Activated CD8-positive, alpha-beta memory T cell treated with anti-CD3 and anti-CD28 coated beads for 48 hours (primary cell): ENCODE measurements at regions not wholly inside any gene's neighbourhood (a gene's known extent, or its start where the extent isn't known, plus 50 kb on each side); places are given as distances from the start of the nearest gene placed in this dataset.

Experiments
- DNase-seq, 3 experiments: peaks; one replicate each; pipeline ENCODE4 v3.0.0-alpha.2; 2020; ENCODE audit warnings: low read depth in 2 of 3, low spot score in 2 of 3

DNA sequence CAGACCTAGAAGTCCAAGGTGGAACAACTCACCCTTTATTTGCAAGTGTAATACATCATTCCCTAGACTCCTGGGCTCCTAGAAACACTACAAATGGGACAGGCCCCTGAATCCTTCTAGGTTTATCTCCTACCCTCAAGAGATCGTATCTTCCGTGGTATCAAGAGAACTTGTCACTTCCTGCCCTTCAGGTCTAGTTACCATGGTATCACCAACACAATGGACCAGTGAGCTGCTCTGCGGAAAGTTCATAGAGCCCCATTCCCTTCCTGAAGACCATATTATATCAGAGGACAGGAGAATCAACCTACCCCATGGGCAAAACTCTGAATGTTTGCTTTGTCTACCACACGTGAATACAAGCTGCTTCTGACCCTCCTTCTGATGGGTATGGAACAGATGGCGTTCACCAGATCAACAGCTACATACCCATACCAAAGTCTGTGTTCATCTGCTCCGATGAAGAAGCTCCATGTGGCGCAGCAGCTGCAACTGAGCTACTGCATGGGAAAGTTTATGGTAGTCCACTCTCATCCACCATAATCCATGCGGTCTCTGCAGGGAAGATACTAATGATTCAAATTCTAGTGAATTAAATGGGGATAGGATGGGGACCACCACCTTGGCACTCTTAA lies 84.6 kb upstream of the KLF13 start:
- DNase-seq, result no peak

- no peak for DNase-seq
Observed at GRCh38 chr15:31243895-31244294, 82.7 kb upstream of the KLF13 start.

DNA sequence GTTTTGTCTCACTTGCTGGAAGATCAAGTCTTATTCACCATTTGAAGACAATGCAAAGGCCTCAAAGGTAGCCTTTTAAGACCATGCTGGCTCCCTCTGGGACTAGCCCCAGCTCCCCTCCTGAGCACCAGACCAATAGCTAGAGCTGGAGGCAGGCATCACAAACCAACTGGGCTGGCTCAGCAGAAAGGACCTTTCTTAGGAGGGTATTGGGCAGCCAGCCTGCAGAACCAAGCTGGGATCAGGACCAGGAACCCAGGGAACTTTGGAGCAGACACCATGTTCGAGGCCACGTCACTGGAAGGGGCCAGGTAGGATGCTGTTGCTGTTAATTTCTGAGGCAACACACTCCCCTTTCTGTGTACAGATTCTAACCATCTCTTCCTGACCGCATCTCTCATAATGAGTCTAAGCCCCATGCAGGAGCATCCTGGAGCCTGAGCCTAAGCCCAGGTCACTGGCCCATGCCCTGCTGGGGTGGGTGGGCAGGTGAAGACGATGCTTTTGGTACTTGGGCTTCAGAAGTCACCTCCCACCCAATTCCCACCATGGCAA lies 81.4 kb upstream of the KLF13 start:
- DNase-seq, result no peak

- no peak for DNase-seq
Observed at GRCh38 chr15:31245756-31246155, 80.9 kb upstream of the KLF13 start.

- DNase-seq, result no peak
Observed at GRCh38 chr15:31247404-31247803, 79.2 kb upstream of the KLF13 start.

- DNase-seq, result no peak
Observed at GRCh38 chr15:31248263-31248662, 78.4 kb upstream of the KLF13 start.

- DNase-seq, result no peak
Observed at GRCh38 chr15:31248951-31249350, 77.7 kb upstream of the KLF13 start.

DNA sequence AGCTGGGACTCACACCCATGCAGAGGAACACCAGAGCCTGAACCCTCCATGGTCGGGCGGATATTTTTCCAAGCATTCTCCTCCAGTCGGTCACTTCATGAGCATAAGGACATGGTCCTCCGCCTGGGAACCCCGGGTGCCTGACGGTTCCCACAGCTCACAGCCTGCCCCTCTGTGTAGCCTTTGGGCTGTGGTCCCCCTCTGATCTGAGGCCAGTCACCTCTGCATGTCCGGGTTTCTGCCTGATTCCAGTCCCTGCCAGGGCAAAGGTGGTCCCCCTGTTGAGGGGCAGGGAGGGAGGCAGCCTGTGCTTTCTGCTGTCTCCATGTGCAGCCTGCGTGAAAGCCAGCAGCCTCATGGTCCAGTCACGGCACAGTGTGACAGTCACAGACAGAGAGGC lies 76.6 kb upstream of the KLF13 start:
- DNase-seq, result no peak

DNA sequence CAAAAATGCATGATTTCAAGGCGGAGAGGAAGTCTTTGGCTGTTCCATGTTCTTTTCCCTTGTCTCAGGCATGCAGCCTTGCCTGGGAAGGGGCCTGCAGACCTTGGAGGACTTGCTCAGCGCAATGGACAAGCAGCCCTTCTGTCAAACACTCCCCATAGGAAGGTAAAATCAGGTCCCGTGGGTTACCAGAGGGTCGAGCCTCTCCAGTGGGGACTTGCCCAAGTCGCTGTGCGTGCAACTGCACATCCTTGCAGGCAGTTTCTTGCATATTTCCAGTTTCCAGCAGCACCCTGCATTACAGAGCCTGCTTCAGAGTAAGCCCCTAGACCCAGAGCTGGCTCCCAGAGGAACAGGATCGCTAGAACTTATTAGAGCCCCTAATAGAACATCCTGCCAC lies 75.5 kb upstream of the KLF13 start:
- DNase-seq, result no peak

GRCh38 chr15:31252171-31252785 lies 74.4 kb upstream of the KLF13 start:
- no peak for DNase-seq

GRCh38 chr15:31254431-31255175 lies 72.0 kb upstream of the KLF13 start:
- no peak for DNase-seq

DNA sequence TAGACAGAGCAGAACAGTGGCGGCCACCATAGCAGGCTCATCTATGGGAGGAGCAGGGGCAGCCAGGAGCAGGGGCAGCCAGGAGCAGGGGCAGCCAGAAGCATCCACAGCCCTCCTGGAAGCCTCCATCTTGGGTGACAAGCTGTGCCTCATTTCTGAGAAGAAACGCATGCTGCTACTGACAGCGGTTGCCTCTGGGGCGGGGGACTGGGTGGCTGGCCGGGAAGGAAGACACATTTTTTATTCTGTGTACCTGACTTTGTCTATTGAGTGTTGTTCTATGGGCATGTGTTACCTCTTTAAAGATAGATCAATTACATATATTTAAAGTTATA lies 71.5 kb upstream of the KLF13 start:
- no peak for DNase-seq

DNA sequence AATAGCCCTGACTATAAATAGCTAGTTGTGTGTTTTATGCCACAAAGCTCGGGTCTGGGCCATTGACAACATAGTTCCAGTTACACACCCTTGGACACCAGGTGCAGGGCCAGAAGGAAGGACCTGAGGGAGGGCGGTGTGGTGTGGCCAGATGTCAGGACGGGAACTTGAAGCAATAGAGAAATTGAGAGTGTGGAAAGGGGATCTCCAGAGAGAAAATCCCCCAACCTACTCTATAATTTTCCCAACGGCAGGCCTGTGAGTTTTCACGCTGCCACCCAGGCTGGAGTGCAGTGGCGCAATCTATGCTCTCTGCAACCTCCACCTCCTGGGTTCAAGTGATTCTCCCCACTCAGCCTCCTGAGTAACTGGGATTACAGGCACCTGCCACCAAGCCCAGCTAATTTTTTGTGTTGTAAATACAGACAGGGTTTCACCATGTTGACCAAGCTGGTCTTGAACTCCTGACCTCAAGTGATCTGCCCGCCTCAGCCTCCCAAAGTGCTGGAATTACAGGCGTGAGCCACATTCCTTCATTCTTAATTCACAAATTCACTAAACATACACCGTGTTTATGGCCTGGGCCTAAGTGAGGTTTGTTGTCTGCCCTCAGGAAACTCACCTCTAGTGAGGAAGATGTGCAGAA lies 70.8 kb upstream of the KLF13 start:
- no peak for DNase-seq

GRCh38 chr15:31256378-31257265 lies 70.0 kb upstream of the KLF13 start:
- no peak for DNase-seq

- no peak for DNase-seq
Observed at GRCh38 chr15:31257286-31257685, 69.3 kb upstream of the KLF13 start.

DNA sequence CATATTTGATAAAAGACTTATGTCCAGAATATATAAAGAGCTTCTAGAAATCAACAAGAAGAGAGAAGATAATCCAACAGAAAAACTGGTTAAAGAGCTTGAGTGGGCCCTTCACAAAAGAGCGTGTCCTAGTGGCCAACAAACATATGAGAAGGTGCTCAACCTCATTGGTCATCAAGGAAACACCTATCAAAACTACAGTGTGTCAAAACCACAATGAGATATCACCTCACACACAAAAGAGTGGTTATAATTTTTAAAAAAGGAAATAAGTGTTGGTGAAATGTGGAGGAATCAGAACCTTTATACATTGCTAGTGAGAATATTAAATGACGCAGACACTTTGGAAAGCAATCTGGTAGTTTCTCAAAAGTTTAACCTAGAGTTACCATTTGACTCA lies 68.4 kb upstream of the KLF13 start:
- DNase-seq, result no peak

GRCh38 chr15:31259562-31260252 lies 66.9 kb upstream of the KLF13 start:
- no peak for DNase-seq

DNA sequence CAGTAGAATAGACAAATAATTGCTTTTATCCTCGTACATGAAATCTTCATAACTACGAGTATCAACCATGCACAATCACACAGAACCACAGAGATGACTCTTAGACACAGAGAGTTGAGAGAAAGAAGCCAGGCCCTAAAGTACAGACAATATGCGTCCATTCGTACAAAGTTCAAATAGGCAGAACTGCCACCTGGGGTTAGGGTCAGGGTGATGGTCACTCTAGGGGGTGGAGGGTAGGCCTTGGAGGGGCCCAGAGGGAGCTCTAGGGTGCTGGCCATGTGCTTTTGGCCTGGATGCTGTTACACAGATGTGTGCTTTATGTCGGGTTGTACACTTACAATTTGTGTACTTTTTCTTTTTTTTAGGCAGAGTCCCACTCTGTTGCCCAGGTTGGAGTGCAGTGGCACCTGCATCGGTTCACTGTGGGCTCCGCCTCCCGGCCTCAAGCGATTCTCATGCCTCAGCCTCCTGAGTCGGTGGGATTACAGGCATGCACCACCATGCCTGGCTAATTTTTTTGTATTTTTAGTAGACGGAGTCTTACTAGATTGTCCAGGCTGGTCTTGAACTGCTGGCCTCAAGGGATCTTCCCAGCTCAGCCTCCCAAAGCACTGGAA lies 65.9 kb upstream of the KLF13 start:
- DNase-seq, result no peak

GRCh38 chr15:31261266-31262142 lies 65.1 kb upstream of the KLF13 start:
- DNase-seq, result no peak
